ENCODE measurements at regions not wholly inside any gene's neighbourhood (a gene's known extent, or its start where the extent isn't known, plus 50 kb on each side); places are given as distances from the start of the nearest gene placed in this dataset.
"Not testable (repeated sequence)": the region's sequence is repeated elsewhere in the genome, so short reads cannot be mapped to it uniquely, and the experiment has no call there.

DNA sequence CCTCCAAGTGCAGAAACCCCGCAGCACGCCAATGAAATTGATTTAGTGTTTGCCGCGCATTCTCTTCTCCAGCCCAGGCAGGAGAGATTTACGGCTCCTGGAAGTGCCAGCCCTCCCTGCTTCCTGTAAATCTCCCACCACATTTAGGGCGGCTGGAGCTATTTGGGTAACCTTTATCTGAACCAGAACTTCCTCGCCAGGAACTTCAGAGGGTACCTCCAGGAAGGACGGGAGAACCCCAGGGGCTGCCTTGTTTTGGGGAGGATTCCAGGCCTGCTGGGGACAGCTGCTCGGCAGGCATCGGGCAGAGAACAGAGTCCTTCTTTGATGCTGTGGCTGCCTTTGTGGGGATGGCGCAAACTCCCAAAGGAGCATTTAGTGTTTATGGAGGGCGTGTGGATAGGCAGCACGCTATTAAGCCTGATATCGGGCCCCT, 122.0 kb upstream of the MYCN start:
- CTCF ChIA-PET: no interaction called here
- DNase-seq (no peak), ATAC-seq (no peak)
- Mint-ChIP-seq H3K4me3 (no peak overlapping the region), H3K27ac (no peak overlapping the region), H3K9me3 (ENCODE audit: low read depth) (no peaks in the 10 kb centered on the region), H3K36me3 (no peaks in the 10 kb centered on the region), H3K4me1 (no peaks in the 10 kb centered on the region), H3K27me3 (peaks cover 28% of the 10 kb centered on the region)

DNA sequence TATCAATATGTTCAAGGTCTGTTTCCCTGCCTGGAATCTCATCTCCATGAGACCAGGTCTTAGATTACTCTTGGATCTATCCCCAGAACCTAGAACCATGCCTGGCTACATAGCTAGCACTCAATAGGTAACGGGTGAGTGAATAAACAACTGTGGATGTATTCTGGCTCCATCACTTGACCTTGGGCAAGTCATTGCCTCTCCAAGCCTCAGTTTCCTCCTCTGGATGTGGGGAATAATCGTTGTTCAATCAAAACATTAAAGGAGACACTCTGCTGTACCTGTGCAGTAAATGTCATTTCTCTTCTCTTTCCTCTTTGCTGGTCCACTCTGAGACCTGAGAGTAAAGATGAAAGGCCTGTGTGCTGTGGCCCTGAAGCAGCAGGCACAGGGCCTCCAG, 121.5 kb upstream of the MYCN start:
- H3K27me3 Mint-ChIP-seq: peaks cover 28% of the 10 kb centered on the region
- H3K27ac Mint-ChIP-seq: no peak overlapping the region
- no peak overlapping the region for H3K4me3 Mint-ChIP-seq
- DNase-seq (no peak), ATAC-seq (no peak)
- H3K36me3 Mint-ChIP-seq: no peaks in the 10 kb centered on the region
- H3K9me3 Mint-ChIP-seq (ENCODE audit: low read depth): no peaks in the 10 kb centered on the region
- CTCF ChIA-PET: no interaction called here
- H3K4me1 Mint-ChIP-seq: no peaks in the 10 kb centered on the region

DNA sequence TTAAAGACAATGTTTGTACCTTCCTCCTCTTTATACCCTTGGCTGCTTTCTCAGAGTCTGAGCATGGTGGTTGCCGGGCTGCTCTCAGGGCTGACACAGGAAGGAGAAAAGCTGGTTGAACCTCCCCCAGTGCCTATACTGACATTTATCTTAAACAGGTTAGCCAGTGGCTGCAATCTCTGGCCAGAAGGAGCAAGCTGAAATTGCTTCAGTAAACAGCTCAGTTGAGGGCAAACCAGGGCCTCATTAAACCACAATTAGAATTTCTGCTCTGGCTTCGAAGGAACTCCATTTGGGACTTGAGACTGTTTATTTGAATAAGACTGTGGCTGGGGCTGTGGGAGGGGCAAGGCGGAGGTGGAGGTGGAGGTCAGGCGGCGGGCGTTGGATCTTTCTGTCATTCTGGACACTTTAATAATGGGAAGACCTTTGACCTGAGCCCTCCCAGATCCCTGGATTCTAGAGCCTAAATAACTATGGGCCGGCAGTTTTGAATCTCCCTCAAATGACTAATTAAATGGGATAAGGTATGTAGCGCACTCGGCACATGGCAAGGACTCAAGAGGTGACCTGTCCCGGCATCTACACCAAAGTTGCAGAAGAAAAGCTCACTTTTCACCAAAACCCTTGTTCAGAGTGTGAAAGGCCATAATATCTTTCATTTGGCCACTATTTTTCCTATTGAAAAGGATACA, 120.6 kb upstream of the MYCN start:
- H3K27ac Mint-ChIP-seq: no peak overlapping the region
- DNase-seq (no peak), ATAC-seq (no peak)
- H3K27me3 Mint-ChIP-seq: peaks cover 28% of the 10 kb centered on the region
- CTCF ChIA-PET: no interaction called here
- no peak overlapping the region for H3K4me3 Mint-ChIP-seq
- no peaks in the 10 kb centered on the region for H3K4me1 Mint-ChIP-seq
- H3K9me3 Mint-ChIP-seq (ENCODE audit: low read depth): no peaks in the 10 kb centered on the region
- H3K36me3 Mint-ChIP-seq: no peaks in the 10 kb centered on the region

DNA sequence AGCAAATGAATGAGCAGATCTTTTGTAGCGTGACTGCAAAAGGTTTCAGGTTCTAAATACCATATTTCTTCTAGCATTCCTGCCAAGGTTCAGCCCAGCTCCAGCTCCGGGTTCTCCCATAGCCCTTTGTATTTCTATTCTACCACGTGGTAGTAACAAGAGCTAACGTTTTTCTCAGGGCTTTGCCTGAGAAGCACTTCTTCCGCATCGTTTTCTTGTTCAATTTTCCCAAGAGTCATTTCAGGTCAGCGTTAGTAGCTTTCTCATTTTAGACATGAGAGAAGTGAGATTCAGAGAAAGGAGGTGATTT, 120.1 kb upstream of the MYCN start:
- ATAC-seq: no peak
- H3K4me3 Mint-ChIP-seq: no peak overlapping the region
- CTCF ChIA-PET: no interaction called here
- no peaks in the 10 kb centered on the region for H3K9me3 Mint-ChIP-seq (ENCODE audit: low read depth)
- H3K4me1 Mint-ChIP-seq: no peaks in the 10 kb centered on the region
- no peak overlapping the region for H3K27ac Mint-ChIP-seq
- H3K27me3 Mint-ChIP-seq: peaks cover 28% of the 10 kb centered on the region
- no peaks in the 10 kb centered on the region for H3K36me3 Mint-ChIP-seq
- DNase-seq: no peak

DNA sequence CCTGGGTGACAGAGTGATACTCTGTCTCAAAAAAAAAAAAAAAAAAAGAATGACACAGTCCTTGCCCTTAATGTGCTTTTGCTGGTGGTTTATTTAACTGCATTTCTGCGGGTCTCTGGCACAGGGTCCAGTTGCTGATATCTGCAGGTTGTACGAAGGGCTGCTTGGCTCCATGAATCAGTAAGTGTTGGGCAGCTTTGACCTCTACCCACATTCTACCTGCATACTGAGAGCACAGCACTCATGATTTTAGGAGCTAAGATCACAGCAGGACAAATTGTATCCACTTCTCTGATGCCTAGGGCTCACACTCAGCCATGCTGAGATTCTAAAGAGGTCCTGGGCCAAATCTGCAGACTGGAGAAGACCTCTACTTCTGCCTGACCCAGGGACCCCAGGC, 119.4 kb upstream of the MYCN start:
- no peak for DNase-seq
- H3K9me3 Mint-ChIP-seq (ENCODE audit: low read depth): no peaks in the 10 kb centered on the region
- no peaks in the 10 kb centered on the region for H3K36me3 Mint-ChIP-seq
- ATAC-seq: no peak
- H3K4me1 Mint-ChIP-seq: no peaks in the 10 kb centered on the region
- H3K27me3 Mint-ChIP-seq: peaks cover 28% of the 10 kb centered on the region
- no peak overlapping the region for H3K4me3 Mint-ChIP-seq
- CTCF ChIA-PET: no interaction called here
- H3K27ac Mint-ChIP-seq: no peak overlapping the region

DNA sequence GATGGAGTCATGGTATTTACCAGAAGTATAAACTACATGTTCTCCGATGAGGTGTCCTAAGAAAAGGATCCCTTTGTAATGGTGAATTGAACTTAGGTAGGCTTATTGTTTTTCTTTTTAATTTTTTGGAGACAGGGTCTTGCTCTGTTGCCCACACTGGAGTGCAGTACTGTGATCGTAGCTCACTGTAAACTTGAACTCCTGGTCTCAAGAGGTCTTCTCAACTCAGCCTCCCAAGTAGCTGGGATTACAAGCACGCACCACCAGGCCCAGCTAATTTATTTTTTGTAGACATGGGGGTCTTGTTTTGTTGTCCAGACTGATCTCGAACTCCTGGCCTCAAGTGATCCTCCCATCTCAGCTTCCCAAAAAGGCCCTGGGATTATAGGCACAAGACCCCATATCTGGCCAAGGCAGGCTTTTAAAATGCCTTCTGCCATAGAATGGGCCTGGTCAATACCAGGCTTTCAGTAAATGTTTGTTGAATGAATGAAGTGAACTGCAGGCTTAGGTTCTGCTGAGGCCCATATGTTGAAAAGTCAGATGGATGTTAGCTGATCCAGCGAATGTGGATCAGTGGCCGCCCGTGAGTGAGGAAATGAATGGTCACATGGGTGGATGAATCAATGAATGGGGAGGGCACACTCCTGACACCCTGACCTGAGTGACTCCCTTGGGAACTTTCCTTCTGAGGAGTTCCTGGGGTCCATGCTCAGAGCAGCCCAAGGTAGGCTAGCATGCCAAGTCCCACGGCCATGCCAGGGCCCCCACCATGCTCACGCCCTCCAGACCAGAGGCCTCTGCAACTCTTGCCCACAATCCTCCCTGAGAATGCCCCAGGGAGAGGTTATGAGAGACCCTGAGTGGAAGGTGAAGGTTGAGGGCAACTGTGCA, 118.0 kb upstream of the MYCN start:
- DNase-seq (no peak), ATAC-seq (no peak)
- Mint-ChIP-seq H3K9me3 (ENCODE audit: low read depth) (no peaks in the 10 kb centered on the region), H3K4me1 (no peaks in the 10 kb centered on the region), H3K4me3 (no peak overlapping the region), H3K27ac (no peak overlapping the region), H3K36me3 (no peaks in the 10 kb centered on the region), H3K27me3 (peaks cover 17% of the 10 kb centered on the region)
- CTCF ChIA-PET: no interaction called here

DNA sequence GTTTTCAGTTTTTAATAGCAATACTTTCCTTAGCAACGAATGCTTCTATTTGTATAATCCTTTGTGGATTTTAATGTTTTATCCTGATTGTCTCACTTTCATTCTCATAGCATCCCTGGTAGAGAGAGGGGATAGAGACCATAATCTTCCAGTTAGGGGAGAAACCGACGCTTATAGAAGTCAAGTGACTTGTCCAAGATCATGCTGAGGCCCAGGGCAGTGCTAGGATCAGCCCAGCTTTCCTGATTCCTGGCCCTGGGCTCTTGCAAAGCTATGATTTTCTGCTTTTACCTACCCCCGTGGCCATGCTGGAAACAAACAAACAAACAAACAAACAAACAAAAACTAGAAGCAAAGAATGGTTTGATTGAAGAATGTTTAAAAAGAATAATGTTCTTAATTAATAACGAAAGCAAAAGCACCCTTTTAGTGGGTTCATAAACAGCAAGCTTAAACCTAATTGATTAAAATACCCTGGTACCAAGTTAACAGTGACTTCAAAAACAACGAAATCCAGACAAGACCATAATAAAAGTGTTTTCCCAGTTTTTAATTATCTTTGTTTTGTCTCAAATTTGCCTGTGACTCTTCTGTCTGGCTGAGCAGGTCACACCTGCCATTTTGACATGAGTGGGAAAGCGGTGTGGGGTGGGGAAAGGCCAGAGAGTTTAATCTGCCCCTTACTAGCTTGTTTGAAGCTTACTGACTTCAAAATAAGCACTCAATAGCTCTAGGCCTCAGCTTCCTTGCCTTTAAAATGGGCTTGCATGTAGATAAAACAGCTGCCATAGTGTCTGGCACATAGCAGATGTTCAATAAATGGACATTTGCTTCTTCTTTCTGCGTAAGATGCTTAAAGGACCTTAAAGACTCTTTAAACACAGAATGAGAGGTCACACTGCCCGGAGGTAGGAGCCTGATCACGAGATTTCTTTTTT, 116.6 kb upstream of the MYCN start:
- Mint-ChIP-seq H3K4me3 (no peak overlapping the region), H3K27ac (no peak overlapping the region), H3K4me1 (no peaks in the 10 kb centered on the region), H3K9me3 (ENCODE audit: low read depth) (no peaks in the 10 kb centered on the region), H3K36me3 (no peaks in the 10 kb centered on the region), H3K27me3 (peaks cover 5% of the 10 kb centered on the region)
- DNase-seq (no peak), ATAC-seq (no peak)
- CTCF ChIA-PET: no interaction called here

DNA sequence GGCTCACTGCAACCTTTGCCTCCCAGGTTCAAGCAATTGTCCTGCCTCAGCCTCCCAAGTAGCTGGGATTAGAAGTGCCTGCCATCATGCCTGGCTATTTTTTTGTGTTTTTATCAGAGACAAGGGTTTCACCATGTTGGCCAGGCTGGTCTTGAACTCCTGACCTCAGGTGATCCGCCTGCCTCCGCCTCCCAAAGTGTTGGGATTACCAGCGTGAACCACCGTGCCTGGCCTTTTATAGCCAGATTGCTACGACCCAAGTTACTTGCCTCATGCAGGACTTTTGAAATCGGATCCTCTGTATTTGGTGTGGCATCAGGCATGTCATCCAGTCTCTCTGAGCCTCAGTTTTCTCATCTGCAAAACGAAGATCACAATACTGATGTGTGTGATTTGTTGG, 115.9 kb upstream of the MYCN start:
- DNase-seq; H3K27ac Mint-ChIP-seq; H3K27me3 Mint-ChIP-seq; H3K4me1 Mint-ChIP-seq; ATAC-seq; CTCF ChIA-PET; H3K9me3 Mint-ChIP-seq (ENCODE audit: low read depth); H3K36me3 Mint-ChIP-seq; H3K4me3 Mint-ChIP-seq: not testable (repeated sequence)

DNA sequence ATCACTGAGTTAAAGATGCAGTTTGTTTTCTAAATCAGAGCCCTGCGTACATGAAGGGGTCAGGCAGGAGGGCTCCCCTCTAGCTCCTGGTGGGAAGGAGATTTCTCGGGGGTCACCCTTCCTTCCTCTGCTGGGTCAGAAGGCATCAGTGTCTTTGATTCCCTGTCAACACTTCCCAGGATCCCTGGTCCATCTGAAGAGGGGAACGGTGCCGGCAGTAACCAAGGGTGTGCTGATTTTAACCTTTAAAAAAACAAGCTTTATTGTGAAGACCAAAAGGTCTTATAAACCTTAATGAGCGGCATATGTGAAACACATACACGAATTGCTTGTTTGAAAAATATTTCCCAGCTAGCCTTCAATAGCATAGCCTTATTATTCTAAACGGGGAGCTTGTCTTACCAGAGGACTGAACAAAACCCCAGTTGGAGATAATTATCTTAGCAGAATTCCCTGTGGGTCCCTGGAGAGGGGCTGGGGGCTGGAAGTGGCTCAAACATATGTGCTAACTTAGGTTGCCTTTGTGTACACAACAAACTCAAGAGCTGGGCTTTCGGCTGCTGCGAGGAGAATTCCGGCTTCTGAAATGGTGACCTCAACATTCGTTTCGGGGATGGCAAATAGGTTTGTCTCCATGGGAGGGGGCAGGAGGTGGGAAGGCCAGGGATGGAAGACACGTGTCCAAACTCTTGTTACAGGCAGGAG, 114.9 kb upstream of the MYCN start:
- Mint-ChIP-seq H3K4me3 (no peak overlapping the region), H3K27me3 (no peaks in the 10 kb centered on the region), H3K4me1 (no peaks in the 10 kb centered on the region), H3K27ac (no peak overlapping the region), H3K36me3 (no peaks in the 10 kb centered on the region), H3K9me3 (ENCODE audit: low read depth) (no peaks in the 10 kb centered on the region)
- ATAC-seq (no peak), DNase-seq (no peak)
- CTCF ChIA-PET: no interaction called here

DNA sequence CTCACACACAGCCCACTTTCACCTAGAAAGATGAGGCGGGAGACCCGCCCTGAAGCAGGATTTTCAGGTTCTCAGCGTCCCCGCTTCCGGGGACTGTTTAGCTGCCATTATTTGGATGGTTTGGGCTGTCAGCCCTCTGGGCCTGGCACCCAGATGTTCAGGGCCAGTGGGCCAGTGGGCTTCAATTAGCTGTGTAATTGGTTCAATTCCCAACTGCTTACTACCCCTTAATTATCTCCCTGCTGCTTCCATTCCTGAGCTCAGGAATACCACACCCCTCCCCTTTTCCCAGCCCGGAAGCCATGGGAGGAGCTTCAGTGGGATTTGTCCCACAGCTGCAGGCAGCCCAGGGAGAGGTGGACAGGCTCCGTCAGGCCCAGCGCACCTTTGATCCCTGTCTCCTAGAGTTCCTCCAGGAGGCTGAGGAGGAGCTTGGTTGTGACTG, 114.1 kb upstream of the MYCN start:
- CTCF ChIA-PET: no interaction called here
- H3K4me3 Mint-ChIP-seq: no peak overlapping the region
- H3K36me3 Mint-ChIP-seq: no peaks in the 10 kb centered on the region
- no peaks in the 10 kb centered on the region for H3K9me3 Mint-ChIP-seq (ENCODE audit: low read depth)
- no peak for ATAC-seq
- H3K27me3 Mint-ChIP-seq: no peaks in the 10 kb centered on the region
- H3K4me1 Mint-ChIP-seq: no peaks in the 10 kb centered on the region
- DNase-seq: no peak
- H3K27ac Mint-ChIP-seq: no peak overlapping the region

DNA sequence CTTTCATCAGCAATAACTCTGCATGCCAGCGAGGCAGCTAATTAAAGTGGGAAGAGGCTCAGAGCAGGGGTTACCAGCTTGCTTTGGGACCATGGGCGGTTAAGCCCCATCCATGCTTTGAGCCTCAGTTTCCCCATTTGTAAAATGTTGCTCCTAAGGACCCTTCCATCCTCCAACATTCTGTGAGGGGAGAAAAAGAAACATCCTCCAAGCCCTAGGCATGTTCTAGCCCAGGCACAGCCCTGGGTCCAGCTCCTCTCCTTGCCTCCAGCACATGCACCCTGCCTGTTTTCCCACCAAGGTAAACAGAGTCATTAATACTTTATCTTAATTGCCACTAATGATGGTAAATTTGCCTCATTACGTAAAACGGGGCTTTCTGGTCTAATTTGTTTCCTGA, 113.3 kb upstream of the MYCN start:
- CTCF ChIA-PET: no interaction called here
- ATAC-seq: no peak
- DNase-seq: no peak
- H3K36me3 Mint-ChIP-seq: no peaks in the 10 kb centered on the region
- H3K4me1 Mint-ChIP-seq: no peaks in the 10 kb centered on the region
- no peak overlapping the region for H3K4me3 Mint-ChIP-seq
- no peak overlapping the region for H3K27ac Mint-ChIP-seq
- no peaks in the 10 kb centered on the region for H3K9me3 Mint-ChIP-seq (ENCODE audit: low read depth)
- H3K27me3 Mint-ChIP-seq: no peaks in the 10 kb centered on the region

DNA sequence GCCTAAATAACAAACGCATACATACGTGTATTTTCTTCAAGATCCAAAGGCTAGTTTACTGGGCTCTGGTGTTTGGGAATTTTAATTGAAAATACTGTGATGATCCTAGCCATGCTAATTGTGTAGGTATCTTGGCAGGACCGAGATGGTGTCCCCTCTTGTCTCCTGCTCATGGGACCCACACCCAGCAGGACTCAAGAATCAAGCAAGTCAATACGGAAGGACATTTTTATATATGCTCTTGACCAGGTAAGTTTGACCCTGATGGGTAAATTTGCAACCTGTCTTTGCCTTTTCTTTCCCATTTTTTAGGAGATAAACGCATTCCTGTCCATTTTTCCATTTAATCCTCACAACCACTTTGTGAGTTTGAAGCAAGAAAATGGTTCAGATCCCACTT, 111.8 kb upstream of the MYCN start:
- no peaks in the 10 kb centered on the region for H3K27me3 Mint-ChIP-seq
- DNase-seq (no peak), ATAC-seq (no peak)
- no peaks in the 10 kb centered on the region for H3K9me3 Mint-ChIP-seq (ENCODE audit: low read depth)
- H3K27ac Mint-ChIP-seq: no peak overlapping the region
- no peaks in the 10 kb centered on the region for H3K36me3 Mint-ChIP-seq
- H3K4me1 Mint-ChIP-seq: no peaks in the 10 kb centered on the region
- H3K4me3 Mint-ChIP-seq: no peak overlapping the region
- CTCF ChIA-PET: no interaction called here

DNA sequence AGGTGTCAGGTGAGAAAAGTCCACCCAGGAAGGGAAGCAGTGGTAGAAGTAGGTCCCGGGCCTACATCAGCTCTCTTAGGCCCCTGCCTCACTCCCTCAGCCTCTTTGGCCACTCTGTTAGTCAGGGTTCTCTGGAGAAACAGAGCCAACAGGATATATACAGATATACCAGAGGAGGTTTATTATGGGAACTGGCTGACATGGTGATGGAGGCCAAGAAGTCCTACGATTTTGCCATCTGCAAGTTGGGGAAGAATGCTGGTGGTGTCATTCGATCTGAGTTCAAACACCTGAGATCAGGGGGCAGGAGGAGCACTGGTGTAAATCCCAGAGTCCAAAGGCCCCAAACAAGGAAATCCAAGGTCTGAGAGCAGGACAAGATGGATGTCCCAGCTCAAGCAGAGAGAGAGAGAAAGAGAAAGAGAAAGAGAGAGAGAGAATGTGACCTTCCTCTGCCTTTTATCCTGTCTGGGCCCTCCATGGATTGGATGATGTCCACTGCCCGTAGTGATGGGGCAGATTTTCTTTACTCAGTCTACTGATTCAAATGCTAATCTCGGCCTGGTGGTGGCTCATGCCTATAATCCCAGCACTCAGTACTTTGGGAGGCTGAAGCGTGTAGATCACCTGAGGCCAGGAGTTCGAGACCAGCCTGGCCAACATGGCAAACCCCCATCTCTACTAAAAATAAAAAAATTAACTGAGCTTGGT, 111.1 kb upstream of the MYCN start:
- DNase-seq (no peak), ATAC-seq (no peak)
- CTCF ChIA-PET: no interaction called here
- Mint-ChIP-seq H3K4me1 (no peaks in the 10 kb centered on the region), H3K36me3 (no peaks in the 10 kb centered on the region), H3K27ac (no peak overlapping the region), H3K9me3 (ENCODE audit: low read depth) (no peaks in the 10 kb centered on the region), H3K27me3 (no peaks in the 10 kb centered on the region), H3K4me3 (no peak overlapping the region)

Data from activated CD8-positive, alpha-beta memory T cell treated with anti-CD3 and anti-CD28 coated beads, Interleukin-2, amount 10 ng/mL, durations not matched to agents 7 days and 5 days (primary cell).